Liver (tissue), 2 donors: ENCODE measurements at regions not wholly inside any gene's neighbourhood (a gene's known extent, or its start where the extent isn't known, plus 50 kb on each side); places are given as distances from the start of the nearest gene placed in this dataset.

Experiments
- TF ChIP-seq, protein P1 (sequence below): fragments of 150-350 bp; IDR thresholded peaks from 2 replicates; pipeline ENCODE4 v1.5.1; 2017; ENCODE audit warnings: improper control_type of control experiment, low read depth, low read length; ENCODE audit not compliant: missing input control
- TF ChIP-seq, protein P2 (sequence below): IDR thresholded peaks from 2 replicates; pipeline ENCODE4 v1.6.1; 2016; ENCODE audit warnings: antibody characterized with exemption
- donor health status: healthy.

DNA sequence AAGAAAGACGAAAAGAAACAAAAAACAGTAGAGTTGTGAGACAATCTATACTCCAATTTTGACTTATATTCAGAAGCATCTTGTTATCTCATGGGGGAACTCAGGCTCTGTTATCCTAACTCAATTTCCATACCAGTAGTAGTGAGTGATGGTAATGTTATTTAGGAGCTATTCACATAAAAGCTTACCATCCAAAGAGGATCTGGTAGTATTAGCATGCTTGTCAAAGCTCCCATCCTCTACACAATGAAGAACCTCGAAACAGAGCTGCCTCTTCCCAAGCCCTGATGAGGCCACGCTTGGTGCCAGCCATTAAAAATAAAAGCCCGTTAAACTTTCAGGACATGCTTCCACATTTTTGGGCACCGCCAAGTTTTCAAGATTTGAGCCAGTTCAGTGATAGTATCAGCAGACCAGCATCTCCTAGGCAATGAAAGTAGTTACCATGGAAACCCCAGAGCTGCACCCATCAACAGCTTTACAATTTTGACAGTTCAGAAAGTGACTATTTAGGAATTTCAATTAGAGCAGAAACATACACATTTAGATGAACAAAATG is 173.3 kb downstream of the CD83 start:
- TF ChIP-seq, protein P1, sequence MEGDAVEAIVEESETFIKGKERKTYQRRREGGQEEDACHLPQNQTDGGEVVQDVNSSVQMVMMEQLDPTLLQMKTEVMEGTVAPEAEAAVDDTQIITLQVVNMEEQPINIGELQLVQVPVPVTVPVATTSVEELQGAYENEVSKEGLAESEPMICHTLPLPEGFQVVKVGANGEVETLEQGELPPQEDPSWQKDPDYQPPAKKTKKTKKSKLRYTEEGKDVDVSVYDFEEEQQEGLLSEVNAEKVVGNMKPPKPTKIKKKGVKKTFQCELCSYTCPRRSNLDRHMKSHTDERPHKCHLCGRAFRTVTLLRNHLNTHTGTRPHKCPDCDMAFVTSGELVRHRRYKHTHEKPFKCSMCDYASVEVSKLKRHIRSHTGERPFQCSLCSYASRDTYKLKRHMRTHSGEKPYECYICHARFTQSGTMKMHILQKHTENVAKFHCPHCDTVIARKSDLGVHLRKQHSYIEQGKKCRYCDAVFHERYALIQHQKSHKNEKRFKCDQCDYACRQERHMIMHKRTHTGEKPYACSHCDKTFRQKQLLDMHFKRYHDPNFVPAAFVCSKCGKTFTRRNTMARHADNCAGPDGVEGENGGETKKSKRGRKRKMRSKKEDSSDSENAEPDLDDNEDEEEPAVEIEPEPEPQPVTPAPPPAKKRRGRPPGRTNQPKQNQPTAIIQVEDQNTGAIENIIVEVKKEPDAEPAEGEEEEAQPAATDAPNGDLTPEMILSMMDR = no peak
- TF ChIP-seq, protein P2, sequence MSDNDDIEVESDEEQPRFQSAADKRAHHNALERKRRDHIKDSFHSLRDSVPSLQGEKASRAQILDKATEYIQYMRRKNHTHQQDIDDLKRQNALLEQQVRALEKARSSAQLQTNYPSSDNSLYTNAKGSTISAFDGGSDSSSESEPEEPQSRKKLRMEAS = no peak
